NCI-H82 treated with DMSO at 0.1 percent for 48 hours (cell line): ENCODE measurements at regions not wholly inside any gene's neighbourhood (a gene's known extent, or its start where the extent isn't known, plus 50 kb on each side); places are given as distances from the start of the nearest gene placed in this dataset.

Experiments used
- DNase-seq: peaks from one replicate; lab custom pipeline; 2025; ENCODE audit not compliant: unreplicated experiment; lab: John Stamatoyannopoulos, UW

GRCh38 chr2:8510519-8510918, 171.3 kb upstream of the ID2 start:
- DNase-seq = no peak

GRCh38 chr2:8511868-8512612, 169.8 kb upstream of the ID2 start:
- DNase-seq = no peak

- no peak for DNase-seq
Observed at GRCh38 chr2:8513601-8514273, 168.1 kb upstream of the ID2 start.

GRCh38 chr2:8514274-8514662, 167.6 kb upstream of the ID2 start:
- DNase-seq = no peak

GRCh38 chr2:8514796-8515758, 166.8 kb upstream of the ID2 start:
- no peak for DNase-seq

- DNase-seq = no peak
Observed at GRCh38 chr2:8515864-8516533, 165.9 kb upstream of the ID2 start.

- no peak for DNase-seq
Observed at GRCh38 chr2:8517850-8518498, 163.9 kb upstream of the ID2 start.

GRCh38 chr2:8518979-8519668, 162.7 kb upstream of the ID2 start:
- DNase-seq = no peak

GRCh38 chr2:8520791-8521344, 161.0 kb upstream of the ID2 start:
- DNase-seq = no peak

GRCh38 chr2:8522687-8523086, 159.2 kb upstream of the ID2 start:
- DNase-seq = no peak

- DNase-seq = no peak
Observed at GRCh38 chr2:8524388-8524787, 157.5 kb upstream of the ID2 start.

GRCh38 chr2:8524823-8525222, 157.0 kb upstream of the ID2 start:
- no peak for DNase-seq

- DNase-seq = no peak
Observed at GRCh38 chr2:8525236-8525581, 156.6 kb upstream of the ID2 start.

- DNase-seq = no peak
Observed at GRCh38 chr2:8525582-8526402, 156.1 kb upstream of the ID2 start.

GRCh38 chr2:8526403-8526696, 155.5 kb upstream of the ID2 start:
- DNase-seq = no peak

GRCh38 chr2:8527031-8527430, 154.8 kb upstream of the ID2 start:
- DNase-seq = no peak

GRCh38 chr2:8527676-8528075, 154.2 kb upstream of the ID2 start:
- DNase-seq = no peak

GRCh38 chr2:8528863-8529262, 153.0 kb upstream of the ID2 start:
- DNase-seq = no peak

- no peak for DNase-seq
Observed at GRCh38 chr2:8529706-8530277, 152.1 kb upstream of the ID2 start.
